Breast epithelium (tissue), 4 donors: ENCODE measurements at regions not wholly inside any gene's neighbourhood (a gene's known extent, or its start where the extent isn't known, plus 50 kb on each side); places are given as distances from the start of the nearest gene placed in this dataset.

Source experiments
- DNase-seq, 2 donors: peaks; one replicate each; pipeline ENCODE4 v3.0.0-alpha.2; 2019; ENCODE audit warnings: low spot score in 2 of 2
- H3K27ac ChIP-seq, 2 donors: fragments of 200-600 bp; sonication (generic) in 1 of 2; one replicate each; pipeline ENCODE4 v1.5.1; 2016 to 2019; ENCODE audit warnings: mild to moderate bottlenecking in 1 of 2
- H3K27me3 ChIP-seq, 2 donors: fragments of 200-600 bp; sonication (generic) in 1 of 2; one replicate each; pipeline versions ENCODE4 v1.5.1 to v1.6.0; 2017 to 2019; ENCODE audit warnings: control low read depth in 1 of 2, mild to moderate bottlenecking in 1 of 2
- H3K36me3 ChIP-seq: fragments of 200-600 bp; one replicate; pipeline ENCODE4 v1.5.1; 2019
- H3K4me1 ChIP-seq, 2 donors: fragments of 200-600 bp; sonication (generic); one replicate each; pipeline ENCODE4 v1.5.1; 2016 to 2019; ENCODE audit warnings: control low read depth in 1 of 2
- H3K4me3 ChIP-seq, 3 donors: fragments of 200-600 bp; sonication (generic); 1 replicate in 2 of 3; 2 replicates in 1 of 3; pipeline ENCODE4 v1.5.1; 2016 to 2019; ENCODE audit warnings: mild to moderate bottlenecking in 3 of 3, moderate library complexity in 2 of 3
- H3K9me3 ChIP-seq, 2 donors: fragments of 200-600 bp; sonication (generic) in 1 of 2; one replicate each; pipeline ENCODE4 v1.5.1; 2016 to 2019; ENCODE audit warnings: control low read depth in 1 of 2
- POLR2A ChIP-seq: fragments of 450-650 bp; IDR thresholded peaks from one replicate; pipeline ENCODE4 v1.6.1; 2016; ENCODE audit warnings: antibody characterized with exemption, mild to moderate bottlenecking, moderate library complexity
- POLR2AphosphoS5 ChIP-seq, 3 donors: sonication (generic); formaldehyde crosslinking; IDR thresholded peaks; one replicate each; pipeline ENCODE4 v1.6.1; 2017; ENCODE audit warnings: antibody characterized with exemption in 3 of 3
- intact Hi-C: fragments of 100-400 bp; cut with DNase I; formaldehyde crosslinking; loops from one replicate; pipeline ENCODE4 v1.15.1; 2023; ENCODE audit warnings: low total_unique reads
- TF ChIP-seq, protein P1 (sequence below), 3 donors: fragments of 450-650 bp; IDR thresholded peaks; one replicate each; pipeline ENCODE4 v1.5.1; 2016 to 2017; ENCODE audit warnings: antibody characterized with exemption in 3 of 3, mild to moderate bottlenecking in 3 of 3, moderate library complexity in 3 of 3

- TF ChIP-seq POLR2AphosphoS5 (IDR thresholded peaks at IDR 0.05): no peak
- TF ChIP-seq, protein P1, sequence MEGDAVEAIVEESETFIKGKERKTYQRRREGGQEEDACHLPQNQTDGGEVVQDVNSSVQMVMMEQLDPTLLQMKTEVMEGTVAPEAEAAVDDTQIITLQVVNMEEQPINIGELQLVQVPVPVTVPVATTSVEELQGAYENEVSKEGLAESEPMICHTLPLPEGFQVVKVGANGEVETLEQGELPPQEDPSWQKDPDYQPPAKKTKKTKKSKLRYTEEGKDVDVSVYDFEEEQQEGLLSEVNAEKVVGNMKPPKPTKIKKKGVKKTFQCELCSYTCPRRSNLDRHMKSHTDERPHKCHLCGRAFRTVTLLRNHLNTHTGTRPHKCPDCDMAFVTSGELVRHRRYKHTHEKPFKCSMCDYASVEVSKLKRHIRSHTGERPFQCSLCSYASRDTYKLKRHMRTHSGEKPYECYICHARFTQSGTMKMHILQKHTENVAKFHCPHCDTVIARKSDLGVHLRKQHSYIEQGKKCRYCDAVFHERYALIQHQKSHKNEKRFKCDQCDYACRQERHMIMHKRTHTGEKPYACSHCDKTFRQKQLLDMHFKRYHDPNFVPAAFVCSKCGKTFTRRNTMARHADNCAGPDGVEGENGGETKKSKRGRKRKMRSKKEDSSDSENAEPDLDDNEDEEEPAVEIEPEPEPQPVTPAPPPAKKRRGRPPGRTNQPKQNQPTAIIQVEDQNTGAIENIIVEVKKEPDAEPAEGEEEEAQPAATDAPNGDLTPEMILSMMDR (IDR thresholded peaks at IDR 0.05): peak in 2 of 3 donors; percentile 41 to 59
- Histone ChIP-seq H3K27ac (no peak overlapping the region), H3K27me3 (peaks cover 0 to 20% of the 10 kb centered on the region in 2 donors), H3K4me3 (no peak overlapping the region), H3K36me3 (no peaks in the 10 kb centered on the region), H3K9me3 (no peaks in the 10 kb centered on the region), H3K4me1 (no peaks in the 10 kb centered on the region)
- intact Hi-C loops: no loop called here
- no peak for DNase-seq
Measured at GRCh38 chr18:67199993-67200617, 316.4 kb downstream of the DSEL start.

DNA sequence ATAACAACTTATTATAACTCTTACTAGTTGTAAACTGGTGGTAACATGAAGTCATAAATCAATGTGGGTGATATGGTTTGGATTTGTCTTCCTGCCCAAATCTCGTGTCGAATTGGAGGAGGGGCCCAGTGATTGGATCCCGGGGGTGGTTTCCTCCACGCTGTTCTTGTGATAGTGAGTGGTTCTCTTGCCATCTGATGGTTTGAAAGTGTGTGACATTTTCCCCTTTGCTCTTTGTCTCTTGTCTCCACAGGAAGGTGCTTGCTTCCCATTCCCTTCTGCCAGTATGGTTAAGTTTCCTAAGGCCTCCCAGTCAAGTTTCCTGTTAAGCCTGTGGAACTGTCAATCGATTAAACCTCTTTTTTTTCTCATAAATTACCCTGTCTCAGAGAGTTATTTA, 321.6 kb downstream of the DSEL start:
- intact Hi-C loops: no loop called here
- no peak overlapping the region for H3K27ac ChIP-seq

GRCh38 chr18:67192535-67192934, 324.0 kb downstream of the DSEL start:
- Histone ChIP-seq H3K9me3 (no peaks in the 10 kb centered on the region), H3K27me3 (no peaks in the 10 kb centered on the region), H3K36me3 (no peaks in the 10 kb centered on the region), H3K27ac (no peak overlapping the region), H3K4me3 (no peak overlapping the region), H3K4me1 (no peaks in the 10 kb centered on the region)
- intact Hi-C loops: no loop called here
- no peak for DNase-seq
- TF ChIP-seq, protein P1 (IDR thresholded peaks at IDR 0.05): no peak

More for the DNA sequence above, 321.6 kb downstream of the DSEL start:
- no peak for DNase-seq
- no peaks in the 10 kb centered on the region for H3K27me3 ChIP-seq
- H3K4me1 ChIP-seq: no peaks in the 10 kb centered on the region
- H3K4me3 ChIP-seq: no peak overlapping the region
- H3K36me3 ChIP-seq: no peaks in the 10 kb centered on the region
- TF ChIP-seq POLR2AphosphoS5 (IDR thresholded peaks at IDR 0.05): no peak
- TF ChIP-seq, protein P1 (IDR thresholded peaks at IDR 0.05): no peak
- TF ChIP-seq POLR2A: no peak
- no peaks in the 10 kb centered on the region for H3K9me3 ChIP-seq

- no peak overlapping the region for H3K4me3 ChIP-seq
- intact Hi-C loops: no loop called here
- no peak for DNase-seq
Measured at GRCh38 chr18:67183398-67183797, 333.1 kb downstream of the DSEL start.

GRCh38 chr18:67179726-67180125, 336.8 kb downstream of the DSEL start:
- H3K27me3 ChIP-seq: no peaks in the 10 kb centered on the region
- H3K36me3 ChIP-seq: no peaks in the 10 kb centered on the region
- DNase-seq: no peak
- H3K4me3 ChIP-seq: no peak overlapping the region
- no peak overlapping the region for H3K27ac ChIP-seq
- H3K4me1 ChIP-seq: no peaks in the 10 kb centered on the region
- H3K9me3 ChIP-seq: no peaks in the 10 kb centered on the region
- intact Hi-C loops: no loop called here
- TF ChIP-seq, protein P1 (IDR thresholded peaks at IDR 0.05): no peak
- TF ChIP-seq POLR2AphosphoS5 (IDR thresholded peaks at IDR 0.05): no peak
- TF ChIP-seq POLR2A: no peak

More at GRCh38 chr18:67183398-67183797, 333.1 kb downstream of the DSEL start:
- Histone ChIP-seq H3K36me3 (no peaks in the 10 kb centered on the region), H3K9me3 (no peaks in the 10 kb centered on the region), H3K27ac (no peak overlapping the region), H3K4me1 (no peaks in the 10 kb centered on the region), H3K27me3 (no peaks in the 10 kb centered on the region)
- TF ChIP-seq, protein P1 (IDR thresholded peaks at IDR 0.05): no peak
- TF ChIP-seq POLR2AphosphoS5 (IDR thresholded peaks at IDR 0.05): no peak
- no peak for TF ChIP-seq POLR2A
